ENCODE measurements at regions not wholly inside any gene's neighbourhood (a gene's known extent, or its start where the extent isn't known, plus 50 kb on each side); places are given as distances from the start of the nearest gene placed in this dataset.

GRCh38 chr14:97517566-97518234 is 720.5 kb downstream of the VRK1 start:
- DNase-seq (ENCODE audit: low spot score) = no peak

DNA sequence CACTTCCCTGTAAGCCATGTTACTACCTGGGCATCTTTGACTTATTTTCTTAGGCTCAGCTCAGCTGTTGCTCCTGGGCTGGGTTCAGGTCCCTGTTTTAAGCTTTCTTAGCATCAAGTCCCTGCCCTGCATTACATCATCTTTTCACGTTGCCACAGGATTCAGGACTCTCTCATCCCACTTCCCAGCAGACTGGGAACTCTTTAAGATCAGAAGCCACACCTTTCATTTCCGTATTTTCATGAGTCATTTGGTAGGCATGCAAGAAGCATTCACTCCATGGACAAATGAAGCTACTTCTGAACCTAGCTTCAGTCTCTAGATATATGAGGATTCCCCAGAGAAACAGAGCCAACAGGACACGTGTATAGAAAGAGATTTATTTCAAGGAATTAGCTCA is 726.8 kb downstream of the VRK1 start:
- DNase-seq (ENCODE audit: low spot score) = no peak

DNA sequence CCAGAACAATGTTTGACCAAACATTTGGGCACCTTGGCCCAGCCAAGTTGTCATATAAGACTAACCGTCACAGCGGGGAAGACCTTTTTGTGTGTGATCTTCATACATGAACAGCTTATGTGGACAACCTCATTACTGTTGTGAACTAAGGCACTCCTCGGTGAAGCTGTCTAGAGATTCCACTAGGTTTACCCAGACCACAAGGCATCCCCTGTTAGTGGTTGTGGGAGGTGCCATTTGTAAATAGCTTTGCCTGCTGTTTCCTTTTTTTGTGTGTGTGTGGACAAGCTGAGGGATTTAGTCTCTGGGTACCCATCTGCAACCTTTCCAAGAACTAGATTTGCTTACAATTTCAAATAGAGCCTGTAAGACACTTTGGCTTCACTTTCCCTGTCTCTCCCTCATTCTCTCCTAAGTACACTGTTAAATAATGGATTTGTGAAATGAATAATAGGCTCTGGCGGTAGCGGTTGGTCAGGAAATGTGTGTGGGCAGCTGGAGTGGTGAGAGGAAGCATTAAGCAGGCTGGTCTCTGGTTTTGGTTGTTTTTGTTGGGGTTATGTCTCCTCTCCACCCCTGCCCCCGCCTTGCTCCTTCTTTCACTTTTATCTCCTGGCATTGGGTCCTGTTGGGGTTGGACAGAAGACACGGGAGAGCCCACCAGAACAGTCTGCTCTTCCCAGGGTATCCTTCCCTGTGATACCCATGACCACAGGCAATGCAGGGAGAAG is 727.6 kb downstream of the VRK1 start:
- DNase-seq (ENCODE audit: low spot score) = no peak

- no peak for DNase-seq (ENCODE audit: low spot score)
These were observed 730.8 kb downstream of the VRK1 start for GRCh38 chr14:97527993-97528392.

- DNase-seq (ENCODE audit: low spot score) = no peak
These were observed 734.9 kb downstream of the VRK1 start for GRCh38 chr14:97532052-97532451.

DNA sequence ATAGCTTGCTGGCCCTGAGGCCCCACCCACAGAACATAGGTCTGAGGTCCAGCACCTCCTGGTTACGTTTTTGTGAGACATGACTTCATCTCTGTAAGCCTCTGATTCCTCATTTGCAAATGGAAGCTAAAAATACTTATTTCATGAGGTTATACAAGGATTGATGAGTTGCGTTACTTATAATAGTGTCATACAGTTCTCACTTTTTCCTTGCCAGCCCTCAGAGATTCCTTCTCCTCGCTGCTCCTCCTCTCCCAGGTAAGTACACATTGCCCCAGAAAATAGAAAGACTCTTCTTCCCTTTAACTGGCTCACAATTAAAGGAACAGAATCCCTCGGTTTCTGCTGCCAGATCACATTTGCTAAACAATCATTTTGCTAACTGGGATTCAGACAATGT is 739.2 kb downstream of the VRK1 start:
- no peak for DNase-seq (ENCODE audit: low spot score)

- no peak for DNase-seq (ENCODE audit: low spot score)
These were observed 741.7 kb downstream of the VRK1 start for GRCh38 chr14:97538749-97539410.

DNA sequence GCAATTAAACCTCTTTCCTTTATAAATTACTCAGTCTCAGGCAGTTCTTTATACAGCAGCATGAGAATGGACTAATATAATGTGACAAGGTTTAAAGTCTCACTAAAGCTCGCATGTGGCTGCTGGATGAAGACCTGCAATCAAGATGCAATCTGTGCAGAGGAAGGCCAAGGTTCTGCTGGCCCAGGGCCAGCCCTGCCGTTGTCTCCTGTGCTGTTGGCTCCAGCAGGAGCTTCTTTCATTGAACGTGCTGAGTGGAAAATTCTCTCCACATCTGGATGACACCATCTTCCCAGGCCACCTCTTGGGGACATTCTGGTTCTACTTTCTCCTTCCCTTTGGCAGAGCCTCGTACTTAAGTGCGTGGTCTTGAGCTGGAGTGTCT is 742.2 kb downstream of the VRK1 start:
- DNase-seq (ENCODE audit: low spot score) = no peak

DNA sequence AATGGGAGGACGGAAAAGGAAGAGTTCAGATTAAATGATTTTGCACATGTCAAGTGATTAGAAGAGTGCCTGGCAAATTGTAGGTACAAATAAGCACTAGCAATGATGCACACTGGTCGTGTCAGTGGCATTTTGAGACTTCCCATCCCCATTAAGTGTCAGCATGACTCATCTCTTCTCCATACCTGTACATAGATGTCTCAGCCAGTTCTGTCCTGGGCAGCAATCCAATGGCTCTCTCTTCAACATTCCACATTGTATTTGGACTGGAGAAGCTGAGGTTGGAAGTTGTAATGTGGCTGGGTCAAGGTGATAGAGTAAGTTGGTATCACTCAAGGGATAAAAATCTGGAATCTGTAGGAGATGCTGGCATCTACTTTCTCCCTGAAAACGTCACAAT is 742.7 kb downstream of the VRK1 start:
- DNase-seq (ENCODE audit: low spot score) = no peak

DNA sequence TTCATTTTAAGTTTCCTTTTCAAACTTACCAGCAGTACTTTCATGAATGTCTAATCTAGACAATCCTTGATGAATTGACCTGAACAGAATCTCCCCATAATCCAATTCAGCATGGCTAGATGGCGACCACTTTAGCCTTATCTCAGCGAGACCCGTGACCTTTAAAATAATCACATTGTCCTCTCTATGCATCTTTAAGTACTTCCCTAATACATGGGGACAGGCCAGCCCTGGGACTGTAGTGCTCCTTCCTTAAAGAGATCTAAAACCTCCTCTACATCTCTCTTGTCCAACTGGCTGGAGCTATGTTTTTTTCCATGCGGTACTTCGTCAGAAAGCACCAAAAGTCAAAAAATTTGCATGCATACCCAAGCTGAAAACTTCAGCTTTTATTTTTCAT is 746.0 kb downstream of the VRK1 start:
- DNase-seq (ENCODE audit: low spot score) = no peak

DNA sequence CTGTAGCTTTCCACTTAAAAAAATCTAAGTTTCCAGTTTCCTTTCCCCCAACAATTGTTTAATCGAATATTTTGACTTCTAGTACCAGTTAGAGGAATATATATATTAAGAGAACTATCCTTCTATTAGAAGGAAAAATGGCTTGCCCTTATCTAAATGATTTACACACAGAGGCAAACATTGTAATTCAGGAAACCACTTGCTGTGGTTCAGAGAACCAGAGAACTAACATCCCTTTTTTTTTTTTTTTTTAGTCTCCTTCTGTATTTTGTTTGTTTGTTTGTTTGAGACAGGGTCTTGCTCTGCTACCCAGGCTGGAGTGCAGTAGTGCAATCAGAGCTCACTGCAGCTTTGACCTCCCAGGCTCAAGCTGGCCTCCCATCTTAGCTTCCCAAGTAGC is 746.6 kb downstream of the VRK1 start:
- DNase-seq (ENCODE audit: low spot score) = no peak

DNA sequence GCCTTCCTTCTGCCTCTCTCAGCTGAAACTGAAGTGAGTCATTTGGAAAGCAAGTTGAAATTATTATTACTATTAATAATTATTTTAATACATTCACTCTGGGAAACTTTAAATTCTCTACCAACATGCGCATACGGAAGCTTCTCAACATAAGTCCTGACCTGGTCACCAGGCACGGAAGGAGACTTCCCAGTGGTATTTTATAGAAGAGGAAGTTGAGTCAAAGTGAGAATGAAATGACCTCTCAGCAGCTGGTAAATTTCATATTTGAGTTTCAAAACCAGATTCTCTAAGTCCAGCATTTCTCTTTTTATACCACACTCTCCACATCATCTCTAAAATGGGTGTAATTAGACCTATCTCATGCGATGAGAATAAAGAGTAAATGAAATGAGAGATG is 747.4 kb downstream of the VRK1 start:
- no peak for DNase-seq (ENCODE audit: low spot score)

- no peak for DNase-seq (ENCODE audit: low spot score)
These were observed 749.5 kb downstream of the VRK1 start for GRCh38 chr14:97546491-97547230.

- DNase-seq (ENCODE audit: low spot score) = no peak
These were observed 753.3 kb downstream of the VRK1 start for GRCh38 chr14:97550463-97550862.

GRCh38 chr14:97554597-97554996 is 757.4 kb downstream of the VRK1 start:
- no peak for DNase-seq (ENCODE audit: low spot score)

GRCh38 chr14:97564334-97564733 is 767.2 kb downstream of the VRK1 start:
- DNase-seq (ENCODE audit: low spot score) = no peak

DNA sequence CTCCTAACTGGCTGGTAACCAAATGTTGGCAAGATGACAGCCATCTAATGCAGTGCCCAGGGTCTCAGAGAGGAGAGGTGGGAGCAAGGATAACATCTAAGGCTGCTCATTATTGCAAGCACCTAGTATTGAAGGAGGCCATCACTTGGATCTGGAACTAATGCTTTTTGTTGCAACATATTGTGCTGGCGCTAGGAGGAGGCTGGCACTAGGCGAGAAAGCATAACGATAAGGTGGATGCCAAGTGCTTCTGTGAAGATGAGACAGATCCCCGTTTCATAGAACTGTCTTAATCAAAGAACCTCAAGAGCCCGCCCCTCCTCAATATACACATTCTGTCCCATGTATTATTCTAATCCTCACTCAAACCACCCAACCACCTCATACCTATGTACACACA is 774.0 kb downstream of the VRK1 start:
- no peak for DNase-seq (ENCODE audit: low spot score)

DNA sequence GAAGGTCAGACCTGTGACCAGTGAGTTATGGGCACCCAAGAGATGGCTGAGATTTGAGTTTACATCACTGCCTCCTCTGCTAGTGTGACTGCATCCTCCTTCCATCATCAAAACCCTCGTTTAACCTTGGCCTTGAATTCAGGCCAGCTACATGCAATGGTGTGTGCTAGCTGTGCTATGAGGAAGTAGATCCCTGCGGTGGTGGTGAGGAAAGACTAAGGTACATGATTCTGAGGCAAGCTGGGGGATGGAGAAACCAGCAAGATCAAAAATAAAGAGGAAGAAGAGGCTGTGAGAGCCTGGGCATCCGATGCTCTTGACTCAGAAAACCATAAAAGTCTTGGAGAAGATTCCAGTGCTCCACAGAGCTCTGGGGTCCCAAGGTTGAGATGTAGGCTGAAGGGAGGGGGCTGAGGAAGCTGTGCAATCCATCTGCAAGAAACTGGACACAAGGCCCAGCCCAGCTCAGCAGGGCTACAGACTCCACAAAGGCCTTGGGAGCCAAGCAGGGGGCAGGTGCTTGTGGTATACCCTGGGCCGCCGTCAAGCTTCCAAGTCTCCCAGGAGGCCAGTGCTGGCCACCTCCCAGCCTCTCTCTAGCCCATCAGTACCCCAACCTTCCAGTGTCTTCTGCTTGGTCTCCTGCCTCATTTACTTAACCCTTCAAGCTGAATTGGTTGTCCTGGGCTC is 774.8 kb downstream of the VRK1 start:
- no peak for DNase-seq (ENCODE audit: low spot score)

DNA sequence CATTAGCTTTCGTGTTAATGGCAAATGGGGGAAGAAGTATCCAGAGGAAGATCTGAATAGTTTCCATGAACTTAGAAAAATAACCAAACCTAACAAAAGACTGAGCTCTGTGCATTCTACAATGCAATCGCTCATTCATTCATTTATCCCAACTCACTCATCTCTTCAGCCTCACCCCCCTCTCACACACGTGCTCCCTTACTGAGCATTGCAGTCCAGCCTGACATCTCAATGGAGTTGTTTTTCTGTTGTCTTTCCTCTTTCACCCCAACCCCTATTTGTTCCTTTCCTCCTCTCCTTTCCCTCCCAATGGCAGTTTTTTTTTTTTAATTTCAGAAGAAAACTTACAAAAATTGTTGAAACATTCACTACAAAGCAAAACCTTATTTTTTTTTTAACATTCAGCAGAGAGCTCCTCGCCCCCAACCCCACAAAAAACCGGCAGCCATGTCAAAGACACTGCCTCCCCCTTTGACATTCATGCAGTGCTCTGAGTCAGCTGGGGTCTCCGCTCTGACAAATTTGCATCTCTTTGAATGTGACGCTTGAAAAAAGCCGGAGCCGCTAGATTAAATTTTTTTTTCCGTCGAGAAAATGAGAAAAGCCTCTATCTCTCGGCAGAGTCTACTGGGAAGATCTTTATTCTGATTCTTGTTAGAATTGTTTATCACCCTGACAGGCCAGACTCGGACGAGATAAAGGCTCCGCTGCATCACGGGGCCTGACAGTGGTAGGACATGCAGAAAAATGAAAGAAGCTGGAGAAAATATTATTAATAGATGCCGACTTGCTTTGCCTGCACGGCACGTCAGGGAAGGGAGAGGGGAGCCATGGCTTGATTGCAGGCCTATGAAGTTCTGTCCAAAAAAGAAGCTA is 775.6 kb downstream of the VRK1 start:
- DNase-seq (ENCODE audit: low spot score) = no peak

DNA sequence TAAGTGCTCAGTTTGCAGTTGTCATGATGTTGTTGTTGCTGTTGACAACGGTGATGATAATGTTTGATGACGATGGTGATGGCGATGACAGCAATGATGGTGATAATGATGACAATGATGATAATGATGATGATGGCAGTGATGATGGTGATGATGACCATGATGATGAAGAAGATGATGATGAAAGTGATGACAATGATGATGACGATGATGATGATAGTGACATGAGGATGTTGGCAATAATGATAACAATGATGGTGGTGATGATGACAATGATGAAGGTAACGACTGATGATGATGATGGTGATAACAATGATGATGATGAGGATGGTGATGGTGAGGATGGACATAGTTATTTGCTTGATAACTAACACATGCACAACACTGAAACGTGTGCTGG is 778.5 kb downstream of the VRK1 start:
- no peak for DNase-seq (ENCODE audit: low spot score)

DNA sequence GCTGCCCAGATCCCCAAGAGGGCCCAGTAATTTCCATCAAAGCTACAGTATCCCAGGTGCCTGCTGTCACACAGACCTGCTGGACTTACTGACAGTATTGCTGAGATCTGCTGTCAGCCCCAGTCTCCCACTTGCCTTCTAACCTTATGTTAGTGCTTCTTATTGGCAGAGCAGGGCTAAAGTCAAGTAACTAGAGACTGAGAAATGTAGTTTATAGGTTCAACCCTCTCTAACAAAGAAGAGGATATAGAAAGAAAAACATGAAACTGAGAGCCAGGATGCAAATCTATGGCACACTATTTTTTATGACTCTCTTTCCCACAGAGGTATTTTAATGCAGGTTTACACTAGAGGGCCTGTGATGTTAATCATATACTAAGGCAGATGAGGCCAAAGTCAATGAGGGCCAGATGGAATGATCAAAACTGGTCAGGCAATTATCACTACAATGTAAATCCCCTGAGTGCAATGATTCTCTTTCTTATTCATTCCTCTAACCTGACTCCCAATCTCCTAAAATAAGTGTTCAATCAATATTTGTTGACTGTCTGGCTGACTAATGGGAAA is 781.9 kb downstream of the VRK1 start:
- DNase-seq (ENCODE audit: low spot score) = no peak

Data from ureter (tissue), 1 donor.